EH (cell line): ENCODE measurements at regions not wholly inside any gene's neighbourhood (a gene's known extent, or its start where the extent isn't known, plus 50 kb on each side); places are given as distances from the start of the nearest gene placed in this dataset.
"Not testable (repeated sequence)": the region's sequence is repeated elsewhere in the genome, so short reads cannot be mapped to it uniquely, and the experiment has no call there.

Source experiments
- DNase-seq: peaks from one replicate; pipeline ENCODE4 v3.0.0-alpha.2; 2015; ENCODE audit warnings: low read depth

DNA sequence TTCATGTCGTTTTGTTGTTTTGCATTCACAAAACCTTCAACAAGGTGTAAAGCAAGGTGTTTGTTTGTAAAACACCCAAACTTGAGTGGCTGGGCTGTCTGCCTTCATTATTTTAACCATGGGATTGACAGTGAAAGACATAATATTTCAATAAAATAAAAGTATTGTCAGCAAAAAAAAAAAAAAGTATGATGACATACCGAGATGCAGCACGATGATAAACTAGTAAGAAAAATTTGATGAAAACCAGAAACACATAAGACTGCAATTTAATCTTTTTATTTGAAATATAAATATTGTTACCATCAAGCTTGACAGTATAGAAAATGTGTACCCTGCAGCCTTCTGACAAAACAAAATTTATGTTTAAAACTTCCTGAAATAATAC, 419.3 kb upstream of the DYNLRB2 start:
- DNase-seq = no peak

DNA sequence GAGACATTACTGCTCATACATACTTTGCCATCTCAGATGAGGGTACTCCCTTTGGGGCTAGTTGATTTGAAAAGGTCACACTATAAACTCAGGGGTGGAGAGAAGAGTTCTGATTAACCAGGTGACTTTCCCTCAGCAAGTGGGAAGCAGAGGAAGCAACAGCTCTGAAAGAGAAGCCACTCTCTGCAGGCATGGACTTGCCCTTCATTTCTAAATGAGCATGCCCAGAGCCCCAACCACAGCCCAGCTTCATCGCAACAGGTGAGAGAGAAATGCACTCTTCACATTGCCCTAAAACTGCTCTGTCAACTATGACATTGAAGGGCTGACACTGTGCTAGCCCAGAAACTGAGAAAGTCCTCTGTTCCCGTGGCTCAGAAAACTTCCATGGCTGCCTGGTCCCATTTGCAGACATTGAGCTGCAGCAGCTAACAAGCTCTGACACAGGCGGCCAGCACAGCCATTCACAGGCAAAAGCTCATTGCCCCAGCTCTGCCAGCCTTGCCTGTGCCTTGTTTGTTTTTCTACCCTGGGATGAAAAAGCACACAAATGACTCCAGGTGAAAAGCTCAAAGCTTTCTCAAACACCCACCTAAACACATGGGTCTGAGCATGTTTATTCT, 419.8 kb upstream of the DYNLRB2 start:
- no peak for DNase-seq

DNA sequence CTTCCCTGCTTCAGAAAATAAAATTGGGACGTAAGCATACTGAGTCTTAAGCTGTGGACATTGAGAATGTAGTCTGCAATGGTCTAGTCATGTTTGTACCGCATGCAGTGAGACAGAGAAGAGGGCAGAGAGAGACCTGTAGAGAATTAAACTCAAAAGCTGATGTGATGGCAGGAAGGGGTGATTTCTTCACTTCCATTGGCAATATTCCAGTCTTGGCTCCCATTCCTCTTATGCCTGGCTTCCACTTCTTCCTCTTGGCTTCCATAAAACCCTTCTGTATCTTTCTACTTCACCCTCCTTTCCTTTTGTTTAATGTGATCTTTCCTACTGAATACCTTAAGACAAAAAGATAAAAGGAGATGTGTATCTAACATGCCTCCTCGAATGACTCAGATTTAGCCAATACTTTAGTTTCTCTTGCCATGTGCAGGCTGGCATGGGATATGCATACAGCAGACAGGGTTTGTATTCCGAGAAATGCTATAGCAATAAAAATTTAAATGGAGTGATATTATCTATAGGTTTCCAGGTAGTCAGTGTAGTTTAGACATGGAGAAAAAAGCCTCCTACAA, 423.1 kb upstream of the DYNLRB2 start:
- DNase-seq = no peak

DNA sequence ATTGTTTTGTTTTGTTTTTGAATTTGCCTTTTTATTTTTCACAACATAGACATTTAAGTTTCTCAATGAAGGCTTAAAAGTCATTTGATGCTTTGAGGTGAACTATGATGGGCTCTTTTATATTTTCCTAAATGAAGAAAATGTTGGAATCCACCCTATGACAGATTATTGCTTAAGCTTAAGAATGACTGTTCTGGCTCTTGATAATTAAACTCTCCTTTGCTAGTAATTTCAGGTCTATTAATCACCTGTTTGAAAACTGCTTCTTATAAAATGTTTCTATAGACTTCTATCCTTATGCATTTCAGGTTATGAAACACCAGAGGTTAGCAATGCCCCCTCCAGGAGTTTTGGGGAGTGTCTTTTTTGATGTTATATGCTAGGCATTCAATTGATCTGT, 424.1 kb upstream of the DYNLRB2 start:
- no peak for DNase-seq

DNA sequence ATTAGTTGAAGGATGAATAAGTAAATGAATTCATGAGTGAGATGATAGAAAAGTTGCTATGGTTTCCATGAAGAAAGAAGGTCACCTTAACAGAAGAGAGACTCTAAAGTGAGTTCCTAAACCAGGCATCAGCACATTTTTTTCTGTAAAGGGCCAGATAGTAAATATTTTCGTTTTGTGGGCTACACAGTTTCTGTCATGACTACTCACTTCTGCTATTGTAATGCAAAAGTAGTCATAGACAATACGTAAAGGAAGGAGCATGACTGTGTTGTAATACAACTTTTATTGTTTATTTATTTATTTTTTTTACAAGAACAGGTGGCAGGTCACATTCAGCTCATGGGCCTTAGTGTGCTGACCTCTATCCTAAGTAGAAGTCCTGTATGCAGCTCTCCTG, 426.1 kb upstream of the DYNLRB2 start:
- DNase-seq = no peak

DNA sequence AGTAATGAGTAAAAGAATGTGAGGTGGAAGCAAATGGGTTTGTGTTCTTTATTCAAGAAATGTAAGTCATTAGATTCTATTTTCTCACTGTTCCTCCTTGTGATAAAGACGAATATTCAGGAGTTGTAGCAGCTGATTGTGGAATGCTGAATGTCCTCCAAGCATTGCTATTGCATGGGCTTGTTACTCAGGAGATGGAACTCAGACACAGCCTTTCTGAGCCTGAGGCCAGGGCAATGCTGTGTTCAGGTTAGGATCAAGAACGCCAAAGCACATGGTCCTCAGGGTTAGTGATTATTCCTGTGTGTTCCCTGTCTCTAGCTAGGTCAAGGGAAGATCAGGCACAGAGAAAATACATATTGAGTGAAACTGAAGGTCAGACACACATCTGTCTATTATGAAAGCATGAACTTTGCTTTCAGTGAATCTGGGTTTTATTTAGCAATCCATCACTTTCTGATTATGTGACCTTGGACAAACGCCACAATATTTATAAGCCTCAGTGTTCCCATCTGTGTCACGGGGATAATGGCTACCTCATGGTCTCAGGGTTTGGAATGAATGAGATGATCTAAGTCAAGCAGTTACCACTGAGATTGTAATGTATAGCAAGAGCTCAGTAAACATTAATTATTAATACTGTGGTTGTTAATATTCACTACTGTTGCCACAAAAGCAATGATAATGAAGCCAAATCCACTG, 426.8 kb upstream of the DYNLRB2 start:
- DNase-seq = no peak

DNA sequence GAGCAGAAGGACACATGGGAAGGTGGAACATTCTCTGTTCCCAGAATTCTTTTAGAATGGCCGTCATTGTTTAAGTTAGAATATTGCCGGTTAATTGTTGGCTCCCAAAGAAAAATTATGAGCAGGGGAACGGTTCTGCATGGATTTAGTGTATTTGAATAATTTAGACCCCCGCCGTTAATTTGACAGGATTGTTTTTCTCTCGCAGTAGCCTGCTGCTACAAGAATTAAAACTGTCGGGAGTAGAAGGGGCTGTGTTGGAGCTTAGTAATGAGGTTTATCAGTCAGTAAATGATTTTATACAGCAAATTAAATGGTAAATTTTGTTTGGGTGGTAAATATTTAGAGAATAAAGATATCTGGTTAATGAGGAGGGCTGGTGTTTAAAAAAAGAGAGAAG, 431.2 kb upstream of the DYNLRB2 start:
- DNase-seq = no peak

DNA sequence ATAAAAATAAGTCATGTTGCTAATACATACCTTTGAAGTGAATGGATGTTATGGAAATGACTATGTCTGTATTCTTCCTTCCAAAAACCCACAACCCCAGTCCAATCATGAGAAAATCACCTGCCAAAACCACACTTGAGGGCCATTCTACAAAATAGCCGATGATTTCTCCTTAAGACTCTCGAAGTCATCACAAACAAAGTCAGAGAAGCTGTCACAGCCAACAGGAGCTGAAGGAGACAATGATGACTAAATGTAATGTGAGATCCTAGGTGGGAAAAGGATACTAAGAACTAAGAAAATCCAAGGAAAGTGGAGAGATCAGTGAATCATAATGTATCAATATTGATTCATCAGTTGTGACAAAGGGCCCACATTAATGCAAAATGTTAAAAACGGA, 432.9 kb upstream of the DYNLRB2 start:
- no peak for DNase-seq

DNA sequence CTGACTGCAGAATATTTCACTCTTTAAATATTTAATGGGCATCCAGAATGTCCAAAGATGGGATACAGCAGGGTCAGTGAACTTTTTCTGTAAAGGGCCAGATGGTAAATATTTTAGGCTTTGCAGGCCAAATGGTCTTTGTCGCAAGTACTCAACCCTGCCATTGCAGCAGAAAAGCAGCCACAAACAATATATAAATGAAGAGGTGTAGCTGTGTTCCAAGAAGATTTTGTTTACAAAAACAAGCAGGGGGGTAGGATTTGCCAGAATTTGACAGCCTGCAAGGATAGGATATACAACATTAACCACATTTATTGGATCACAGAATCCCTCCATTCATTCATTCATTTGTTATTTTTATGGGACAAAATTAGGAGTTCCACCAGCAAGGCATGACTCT, 435.0 kb upstream of the DYNLRB2 start:
- no peak for DNase-seq

DNA sequence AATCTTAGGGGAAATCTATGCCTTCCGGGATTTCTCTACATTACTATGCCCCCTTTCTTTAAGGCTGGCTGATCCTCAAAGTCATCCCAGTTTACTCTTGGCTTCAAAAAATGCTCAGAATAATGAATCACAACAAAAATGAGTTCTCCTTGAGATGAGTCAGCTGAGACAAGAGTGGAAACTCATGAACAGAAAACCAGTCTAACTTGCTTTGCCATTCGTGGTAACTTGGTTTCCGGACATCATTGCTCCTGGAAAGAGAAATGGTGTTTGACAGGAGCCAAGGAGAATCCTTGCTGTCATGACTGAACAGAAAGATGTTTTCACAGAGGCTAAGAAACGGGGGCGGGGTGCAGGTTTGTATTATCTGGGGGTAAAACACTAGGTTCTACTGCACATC, 435.6 kb upstream of the DYNLRB2 start:
- DNase-seq = peak; percentile 18

DNA sequence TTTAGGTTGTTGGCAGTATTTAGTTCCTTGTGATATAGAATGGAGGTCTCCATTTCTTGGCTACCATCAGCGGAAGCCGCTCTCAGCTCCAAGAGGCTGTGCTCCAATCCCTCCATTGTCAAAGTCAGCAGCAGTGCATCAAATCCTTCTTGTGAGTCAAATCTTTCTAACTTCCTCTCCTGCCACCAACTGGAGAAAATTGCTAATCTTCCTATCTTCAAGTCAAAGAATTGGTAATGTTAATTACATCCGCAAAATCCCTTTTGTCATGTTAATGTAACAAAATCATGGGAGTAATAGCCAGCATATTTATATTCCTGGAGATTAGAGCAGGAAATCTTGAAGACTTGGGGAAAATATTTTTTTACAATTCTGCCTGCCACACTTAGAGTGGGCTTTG, 436.4 kb upstream of the DYNLRB2 start:
- DNase-seq = no peak

DNA sequence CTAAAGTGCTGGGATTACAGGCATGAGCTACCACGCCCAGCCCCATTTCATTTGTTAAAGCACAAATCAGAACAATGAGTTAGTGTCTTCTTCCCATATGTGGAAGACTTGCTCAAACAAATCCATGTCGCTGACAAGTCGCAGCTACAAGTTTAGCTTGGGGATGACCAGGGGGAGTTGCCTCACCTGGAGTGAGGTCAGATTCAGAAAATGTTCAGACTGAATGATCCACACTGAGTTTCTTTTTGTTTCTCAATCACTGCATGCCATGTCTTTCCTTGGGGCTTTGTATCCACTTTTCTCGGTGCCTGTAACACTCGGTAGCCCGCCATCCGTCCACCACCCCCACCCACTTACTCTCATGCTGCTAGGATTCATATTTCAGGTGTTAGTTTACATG, 437.3 kb upstream of the DYNLRB2 start:
- DNase-seq = no peak

DNA sequence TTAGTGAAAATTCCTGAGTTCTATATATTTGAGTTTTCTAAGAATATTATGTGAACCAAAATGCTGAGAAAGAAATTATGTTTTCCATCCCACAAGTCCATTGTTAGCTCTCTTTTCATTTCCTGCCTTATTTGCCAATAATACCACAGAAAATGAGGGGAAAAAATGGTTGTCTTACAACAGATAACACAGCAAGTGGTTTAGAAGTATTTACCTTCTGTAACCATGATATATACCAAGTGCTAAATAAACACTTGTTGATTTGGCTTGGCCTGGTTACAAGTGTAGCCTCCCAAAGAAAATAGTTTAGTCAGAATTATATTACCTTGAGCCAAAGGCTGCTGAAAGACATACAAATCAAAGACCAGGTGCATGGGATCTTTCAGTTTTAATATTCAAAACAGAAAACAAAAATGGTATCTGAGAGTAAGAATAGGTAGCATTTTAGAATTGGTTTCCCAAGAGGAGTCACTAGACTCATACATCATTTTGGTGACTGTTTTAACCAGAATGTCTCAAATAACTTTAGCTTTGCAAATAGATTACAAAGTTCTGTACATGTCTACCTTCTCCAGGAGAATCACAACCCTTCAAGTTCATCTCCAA, 439.8 kb upstream of the DYNLRB2 start:
- no peak for DNase-seq

DNA sequence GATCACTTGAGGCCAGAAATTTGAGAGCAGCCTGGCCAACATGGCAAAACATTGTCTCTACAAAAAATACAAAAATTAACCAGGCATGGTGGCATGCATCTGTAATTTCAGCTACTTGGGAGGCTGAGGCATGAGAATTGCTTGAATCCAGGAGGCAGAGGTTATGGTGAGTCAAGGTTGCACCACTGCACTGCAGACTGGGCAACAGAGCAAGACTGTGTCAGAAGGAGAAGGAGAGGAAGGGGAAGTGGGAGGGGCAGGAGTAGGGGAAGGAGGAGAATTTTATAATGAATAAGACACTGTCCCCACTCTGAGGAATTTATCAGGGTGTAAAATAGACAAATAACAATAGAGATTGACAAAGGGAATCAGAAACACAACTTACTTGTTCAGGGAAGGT, 440.6 kb upstream of the DYNLRB2 start:
- no peak for DNase-seq

DNA sequence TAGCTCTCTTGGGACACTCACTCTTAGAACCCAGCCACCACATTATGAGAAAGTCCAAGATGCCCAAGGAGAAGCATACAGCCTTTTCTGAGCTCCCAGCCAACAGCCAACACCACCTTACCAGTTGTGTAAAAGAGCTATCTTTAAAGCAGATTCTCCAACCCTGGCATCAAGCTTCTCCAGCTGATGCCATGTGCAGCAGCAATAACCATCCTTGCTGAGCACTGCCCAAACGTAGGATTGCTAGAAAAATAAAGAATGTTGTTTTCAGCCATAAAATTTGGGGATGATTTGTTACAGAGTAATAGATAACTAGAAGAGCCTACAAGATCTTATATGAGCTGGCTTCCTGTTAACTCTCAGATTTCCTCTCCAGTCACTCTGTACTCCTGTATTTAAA, 443.7 kb upstream of the DYNLRB2 start:
- no peak for DNase-seq

DNA sequence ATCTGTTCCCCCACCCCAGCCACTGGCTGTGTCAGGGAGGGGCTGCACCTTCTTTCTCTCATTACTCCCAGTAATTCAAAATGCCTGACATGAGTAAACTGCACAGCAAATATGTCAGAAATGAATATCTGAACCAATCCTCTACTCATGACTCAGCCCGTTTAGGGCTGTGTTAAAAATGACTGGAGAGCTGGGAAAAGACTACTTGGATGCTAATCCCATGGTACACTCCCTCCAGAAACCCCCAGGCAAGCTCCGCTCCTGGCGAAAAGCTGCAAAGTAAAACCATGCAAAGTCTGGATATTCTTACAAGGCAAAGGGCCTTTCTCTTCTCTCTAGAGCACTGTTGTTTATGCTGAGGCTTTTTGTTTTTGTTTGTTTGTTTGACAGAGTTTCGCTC, 448.1 kb upstream of the DYNLRB2 start:
- peak; percentile 49 for DNase-seq

DNA sequence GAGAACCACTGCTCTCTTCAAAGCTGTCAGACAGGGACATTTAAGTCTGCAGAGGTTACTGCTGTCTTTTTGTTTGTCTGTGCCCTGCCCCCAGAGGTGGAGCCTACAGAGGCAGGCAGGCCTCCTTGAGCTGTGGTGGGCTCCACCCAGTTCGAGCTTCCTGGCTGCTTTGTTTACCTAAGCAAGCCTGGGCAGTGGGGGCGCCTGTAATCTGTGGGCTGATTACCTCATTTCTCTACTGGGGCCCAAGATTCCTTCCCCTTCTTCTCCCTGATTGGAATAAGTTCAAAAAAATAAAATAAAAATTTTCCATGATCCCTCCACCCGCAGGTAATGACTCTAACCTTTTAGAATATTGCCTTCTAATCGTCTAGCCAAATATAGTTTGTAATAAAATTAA, 449.3 kb upstream of the DYNLRB2 start:
- DNase-seq = not testable (repeated sequence)

DNA sequence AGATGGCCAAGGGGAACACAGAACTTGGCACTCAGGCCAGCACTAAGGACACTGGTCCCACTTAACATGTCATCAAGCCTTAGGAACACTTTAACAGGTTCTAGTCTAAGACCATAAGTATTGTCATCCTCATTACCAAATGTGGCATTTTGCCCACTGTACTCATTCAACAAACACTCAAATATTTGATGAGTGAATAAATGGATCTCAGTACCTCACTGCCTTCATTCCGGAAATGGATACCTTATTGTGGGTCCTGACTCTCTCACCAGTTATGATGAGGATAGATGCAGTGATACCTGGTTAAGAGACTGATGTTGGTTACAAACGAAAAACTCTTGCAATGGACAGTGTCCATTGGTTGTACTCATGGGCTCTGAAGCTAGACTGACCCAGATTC, 455.2 kb upstream of the DYNLRB2 start:
- DNase-seq = no peak

DNA sequence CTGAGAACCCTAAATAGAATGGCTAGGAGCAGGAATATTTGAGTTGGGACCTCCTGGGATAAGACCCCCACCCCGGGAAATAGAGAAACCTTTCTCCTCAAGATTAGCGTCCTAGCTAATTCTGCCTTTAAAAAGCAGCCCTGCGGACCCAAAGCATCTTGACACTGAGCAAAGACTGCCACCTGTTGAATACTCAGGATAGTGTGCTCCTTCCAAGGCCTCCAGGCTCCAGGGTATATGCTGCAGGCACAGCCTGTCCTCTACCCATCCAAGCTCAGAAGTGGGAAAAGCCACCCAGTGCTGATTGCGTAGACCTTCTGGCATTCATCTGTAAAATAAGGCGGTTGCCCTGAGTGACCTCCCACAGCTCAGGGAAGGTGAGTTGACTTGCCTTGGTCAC, 456.2 kb upstream of the DYNLRB2 start:
- peak; percentile 30 for DNase-seq

DNA sequence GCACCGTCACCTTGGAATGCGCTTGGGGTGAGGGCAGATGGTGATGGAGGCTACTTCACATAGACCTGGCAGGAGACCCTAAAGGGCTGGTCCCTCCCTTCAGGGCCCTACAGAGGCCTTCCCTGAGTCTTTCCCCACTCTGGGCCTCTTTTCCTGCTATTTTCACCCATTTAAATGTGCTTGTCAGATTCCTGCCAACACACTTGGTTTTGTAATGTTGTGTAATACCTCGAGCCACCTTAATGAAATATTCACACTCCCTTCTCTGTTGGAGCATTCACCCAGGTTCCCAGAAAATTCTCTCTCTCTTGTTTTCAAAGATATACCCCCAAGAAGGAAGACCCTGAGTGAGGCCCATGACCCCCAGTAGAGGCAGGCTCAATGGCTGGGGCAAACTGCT, 456.6 kb upstream of the DYNLRB2 start:
- no peak for DNase-seq

DNA sequence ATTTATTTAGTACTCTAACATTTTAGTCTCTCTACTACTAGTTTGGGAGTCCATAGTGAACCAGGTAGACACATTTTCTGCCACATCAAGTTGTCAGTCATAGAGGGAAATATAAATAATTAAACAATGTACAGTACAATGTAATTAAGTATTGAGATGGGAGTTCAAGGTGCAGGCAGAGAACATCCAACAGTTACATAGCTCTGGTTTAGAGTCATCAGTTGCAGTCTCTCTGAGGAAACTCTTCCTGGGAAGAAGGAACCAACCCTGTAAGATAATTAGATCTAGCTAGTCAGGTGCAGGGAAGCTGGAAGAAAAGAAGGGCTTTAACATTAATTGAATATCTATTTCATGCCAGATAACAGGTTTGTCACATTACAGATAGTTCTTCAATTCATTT, 457.9 kb upstream of the DYNLRB2 start:
- DNase-seq = no peak

DNA sequence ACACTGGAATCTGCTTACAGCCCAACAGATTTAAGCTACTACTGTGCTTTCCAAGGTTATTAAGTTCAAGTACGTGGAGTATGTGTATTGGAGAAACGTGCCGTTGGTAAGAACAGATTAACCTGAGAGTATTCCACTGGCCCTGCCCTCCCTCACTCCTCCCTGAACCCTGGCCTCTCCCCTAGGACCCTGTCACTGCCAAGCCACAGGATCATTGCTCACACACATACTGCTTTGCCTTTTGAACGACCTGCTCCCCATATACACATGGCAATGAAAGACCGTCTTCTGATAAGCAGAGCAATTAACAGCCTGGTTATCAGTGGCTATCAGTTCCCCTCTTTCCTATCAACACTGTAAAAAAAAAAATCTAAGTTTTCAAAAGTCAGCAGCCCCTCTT, 458.9 kb upstream of the DYNLRB2 start:
- DNase-seq = no peak

DNA sequence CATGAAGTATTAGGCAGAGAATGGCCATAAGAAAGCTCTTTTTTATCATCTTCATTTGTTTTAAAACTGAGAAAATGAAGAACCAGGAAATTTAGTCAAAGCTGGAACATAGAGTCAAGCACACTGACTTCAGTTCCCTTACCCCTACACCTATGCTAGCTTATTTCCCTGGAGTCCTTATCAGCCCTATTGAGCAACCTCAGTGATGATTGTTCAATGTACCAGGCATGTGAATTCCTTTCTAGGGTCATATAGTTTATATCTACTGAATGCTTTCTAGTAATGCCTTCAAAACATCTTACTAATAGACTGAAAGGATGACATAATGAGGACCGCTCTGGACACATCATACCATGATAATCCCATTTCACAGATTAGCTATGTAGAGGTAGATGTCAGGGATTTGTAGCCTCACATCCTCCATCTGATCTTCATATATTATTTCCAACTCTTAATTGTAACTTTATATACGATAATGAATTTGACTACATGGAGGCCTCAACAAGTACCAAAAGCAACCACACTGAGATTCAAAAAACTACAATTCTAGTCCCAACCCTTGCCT, 460.4 kb upstream of the DYNLRB2 start:
- no peak for DNase-seq
